HepG2 (cell line): ENCODE measurements at regions not wholly inside any gene's neighbourhood (a gene's known extent, or its start where the extent isn't known, plus 50 kb on each side); places are given as distances from the start of the nearest gene placed in this dataset.

ENCODE experiments used
- FOXJ3 ChIP-seq: sonication (generic); formaldehyde crosslinking; IDR thresholded peaks from 2 replicates; pipeline ENCODE4 v1.4.0; 2020; ENCODE audit warnings: missing genetic modification reagents, mild to moderate bottlenecking, borderline replicate concordance
- GFI1 ChIP-seq: sonication (generic); formaldehyde crosslinking; IDR thresholded peaks from 2 replicates; pipeline ENCODE4 v1.5.0; 2020; ENCODE audit warnings: missing genetic modification reagents, mild to moderate bottlenecking, borderline replicate concordance
- HMG20B ChIP-seq: conservative IDR thresholded peaks from 2 replicates; pipeline ENCODE4 v1.6.1; 2016; ENCODE audit warnings: missing genetic modification reagents, missing compliant biosample characterization
- HMGA1 ChIP-seq: sonication (generic); formaldehyde crosslinking; conservative IDR thresholded peaks from 2 replicates; pipeline ENCODE4 v1.4.0; 2020; ENCODE audit warnings: missing genetic modification reagents
- MEF2D ChIP-seq: sonication (generic); formaldehyde crosslinking; IDR thresholded peaks from 2 replicates; pipeline ENCODE4 v1.5.1; 2020; ENCODE audit warnings: mild to moderate bottlenecking, missing genetic modification reagents
- NFKB2 ChIP-seq: sonication (generic); formaldehyde crosslinking; IDR thresholded peaks from 2 replicates; pipeline ENCODE4 v1.4.0; 2020; ENCODE audit warnings: missing genetic modification reagents, borderline replicate concordance
- NPAS2 ChIP-seq: sonication (generic); formaldehyde crosslinking; IDR thresholded peaks from 2 replicates; pipeline ENCODE4 v1.8.0; 2022; ENCODE audit warnings: mild to moderate bottlenecking, missing genetic modification reagents, borderline replicate concordance
- RCOR2 ChIP-seq: IDR thresholded peaks from 2 replicates; pipeline ENCODE4 v1.6.1; 2016; ENCODE audit warnings: missing biosample characterization, missing genetic modification reagents
- SKIL ChIP-seq: sonication (generic); formaldehyde crosslinking; IDR thresholded peaks from 2 replicates; pipeline ENCODE4 v1.8.0; 2022; ENCODE audit warnings: missing genetic modification reagents, mild to moderate bottlenecking, moderate library complexity, borderline replicate concordance
- ZNF281 ChIP-seq: sonication (generic); formaldehyde crosslinking; IDR thresholded peaks from 2 replicates; pipeline ENCODE4 v1.4.0; 2020; ENCODE audit warnings: missing genetic modification reagents, borderline replicate concordance
- ZNF75D ChIP-seq: sonication (generic); formaldehyde crosslinking; IDR thresholded peaks from 2 replicates; pipeline ENCODE4 v1.8.1; 2023; ENCODE audit warnings: missing genetic modification reagents, mild to moderate bottlenecking, borderline replicate concordance
- TF ChIP-seq, protein P1 (sequence below): sonication (generic); formaldehyde crosslinking; IDR thresholded peaks from 2 replicates; pipeline ENCODE4 v1.4.0; 2020; ENCODE audit warnings: missing genetic modification reagents
- TF ChIP-seq, protein P2 (sequence below): sonication (generic); formaldehyde crosslinking; conservative IDR thresholded peaks from 2 replicates; pipeline ENCODE4 v1.4.0; 2020; ENCODE audit warnings: mild to moderate bottlenecking, missing genetic modification reagents, moderate library complexity
- TF ChIP-seq, protein P3 (sequence below): sonication (generic); formaldehyde crosslinking; conservative IDR thresholded peaks from 2 replicates; pipeline ENCODE4 v1.8.0; 2022; ENCODE audit warnings: missing genetic modification reagents

DNA sequence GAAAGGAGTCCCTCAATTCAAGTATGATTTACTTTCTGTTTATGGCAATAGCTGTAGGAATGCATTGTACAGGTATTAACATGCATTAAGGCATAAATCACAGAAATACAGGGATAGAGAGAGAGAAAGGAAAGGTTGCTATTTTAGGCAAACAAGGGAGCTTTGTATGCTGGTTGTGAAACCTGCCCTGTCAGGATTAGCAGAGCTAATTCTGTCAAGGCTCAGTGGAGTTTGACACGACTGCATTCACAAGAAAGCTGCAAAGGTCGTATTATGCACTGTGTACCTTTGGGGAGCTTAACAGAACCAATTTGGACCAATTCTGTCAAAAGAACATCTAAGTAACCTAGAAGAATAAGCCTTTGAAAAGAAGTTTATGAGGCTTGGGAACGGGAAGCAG is 239.3 kb downstream of the GRIA2 start (continued):
- TF ChIP-seq ZNF281 (no peak), RCOR2 (CRISPR knock-in tag) (0 out of 2 replicates have a peak, but pooled peaks have one; percentile 17), GFI1 (0 out of 2 replicates have a peak, but pooled peaks have one; percentile 32), NFKB2 (CRISPR knock-in tag) (no peak), HMGA1 (no peak), ZNF75D (no peak), FOXJ3 (CRISPR knock-in tag) (no peak), MEF2D (CRISPR knock-in tag) (peak; percentile 92), NPAS2 (CRISPR knock-in tag) (no peak), SKIL (CRISPR knock-in tag) (no peak), HMG20B (CRISPR knock-in tag) (no peak)
- TF ChIP-seq, protein P1, sequence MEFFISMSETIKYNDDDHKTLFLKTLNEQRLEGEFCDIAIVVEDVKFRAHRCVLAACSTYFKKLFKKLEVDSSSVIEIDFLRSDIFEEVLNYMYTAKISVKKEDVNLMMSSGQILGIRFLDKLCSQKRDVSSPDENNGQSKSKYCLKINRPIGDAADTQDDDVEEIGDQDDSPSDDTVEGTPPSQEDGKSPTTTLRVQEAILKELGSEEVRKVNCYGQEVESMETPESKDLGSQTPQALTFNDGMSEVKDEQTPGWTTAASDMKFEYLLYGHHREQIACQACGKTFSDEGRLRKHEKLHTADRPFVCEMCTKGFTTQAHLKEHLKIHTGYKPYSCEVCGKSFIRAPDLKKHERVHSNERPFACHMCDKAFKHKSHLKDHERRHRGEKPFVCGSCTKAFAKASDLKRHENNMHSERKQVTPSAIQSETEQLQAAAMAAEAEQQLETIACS (CRISPR knock-in tag): no peak
- TF ChIP-seq, protein P2, sequence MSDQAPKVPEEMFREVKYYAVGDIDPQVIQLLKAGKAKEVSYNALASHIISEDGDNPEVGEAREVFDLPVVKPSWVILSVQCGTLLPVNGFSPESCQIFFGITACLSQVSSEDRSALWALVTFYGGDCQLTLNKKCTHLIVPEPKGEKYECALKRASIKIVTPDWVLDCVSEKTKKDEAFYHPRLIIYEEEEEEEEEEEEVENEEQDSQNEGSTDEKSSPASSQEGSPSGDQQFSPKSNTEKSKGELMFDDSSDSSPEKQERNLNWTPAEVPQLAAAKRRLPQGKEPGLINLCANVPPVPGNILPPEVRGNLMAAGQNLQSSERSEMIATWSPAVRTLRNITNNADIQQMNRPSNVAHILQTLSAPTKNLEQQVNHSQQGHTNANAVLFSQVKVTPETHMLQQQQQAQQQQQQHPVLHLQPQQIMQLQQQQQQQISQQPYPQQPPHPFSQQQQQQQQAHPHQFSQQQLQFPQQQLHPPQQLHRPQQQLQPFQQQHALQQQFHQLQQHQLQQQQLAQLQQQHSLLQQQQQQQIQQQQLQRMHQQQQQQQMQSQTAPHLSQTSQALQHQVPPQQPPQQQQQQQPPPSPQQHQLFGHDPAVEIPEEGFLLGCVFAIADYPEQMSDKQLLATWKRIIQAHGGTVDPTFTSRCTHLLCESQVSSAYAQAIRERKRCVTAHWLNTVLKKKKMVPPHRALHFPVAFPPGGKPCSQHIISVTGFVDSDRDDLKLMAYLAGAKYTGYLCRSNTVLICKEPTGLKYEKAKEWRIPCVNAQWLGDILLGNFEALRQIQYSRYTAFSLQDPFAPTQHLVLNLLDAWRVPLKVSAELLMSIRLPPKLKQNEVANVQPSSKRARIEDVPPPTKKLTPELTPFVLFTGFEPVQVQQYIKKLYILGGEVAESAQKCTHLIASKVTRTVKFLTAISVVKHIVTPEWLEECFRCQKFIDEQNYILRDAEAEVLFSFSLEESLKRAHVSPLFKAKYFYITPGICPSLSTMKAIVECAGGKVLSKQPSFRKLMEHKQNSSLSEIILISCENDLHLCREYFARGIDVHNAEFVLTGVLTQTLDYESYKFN (CRISPR knock-in tag): peak; percentile 55; the same call in 1 of the 2 replicates
- TF ChIP-seq, protein P3, sequence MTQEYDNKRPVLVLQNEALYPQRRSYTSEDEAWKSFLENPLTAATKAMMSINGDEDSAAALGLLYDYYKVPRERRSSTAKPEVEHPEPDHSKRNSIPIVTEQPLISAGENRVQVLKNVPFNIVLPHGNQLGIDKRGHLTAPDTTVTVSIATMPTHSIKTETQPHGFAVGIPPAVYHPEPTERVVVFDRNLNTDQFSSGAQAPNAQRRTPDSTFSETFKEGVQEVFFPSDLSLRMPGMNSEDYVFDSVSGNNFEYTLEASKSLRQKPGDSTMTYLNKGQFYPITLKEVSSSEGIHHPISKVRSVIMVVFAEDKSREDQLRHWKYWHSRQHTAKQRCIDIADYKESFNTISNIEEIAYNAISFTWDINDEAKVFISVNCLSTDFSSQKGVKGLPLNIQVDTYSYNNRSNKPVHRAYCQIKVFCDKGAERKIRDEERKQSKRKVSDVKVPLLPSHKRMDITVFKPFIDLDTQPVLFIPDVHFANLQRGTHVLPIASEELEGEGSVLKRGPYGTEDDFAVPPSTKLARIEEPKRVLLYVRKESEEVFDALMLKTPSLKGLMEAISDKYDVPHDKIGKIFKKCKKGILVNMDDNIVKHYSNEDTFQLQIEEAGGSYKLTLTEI: no peak
